Kidney epithelial cell (primary cell): ENCODE measurements at regions not wholly inside any gene's neighbourhood (a gene's known extent, or its start where the extent isn't known, plus 50 kb on each side); places are given as distances from the start of the nearest gene placed in this dataset.

Experiments used
- DNase-seq: peaks from one replicate; pipeline ENCODE4 v3.0.0-alpha.2; 2010; ENCODE audit warnings: low read depth
- H3K27me3 ChIP-seq: 2 replicates; pipeline ENCODE4 v1.6.0; 2011; ENCODE audit warnings: low read length; ENCODE audit not compliant: control insufficient read depth, insufficient read depth
- H3K36me3 ChIP-seq: 2 replicates; pipeline ENCODE4 v1.5.1; 2011; ENCODE audit warnings: low read length; ENCODE audit not compliant: control insufficient read depth, insufficient read depth
- H3K4me3 ChIP-seq: 2 replicates; pipeline ENCODE4 v1.5.1; 2011; ENCODE audit warnings: low read depth, mild to moderate bottlenecking, control low read depth, low read length
- TF ChIP-seq, protein P1 (sequence below): IDR thresholded peaks from 2 replicates; pipeline ENCODE4 v1.5.1; 2011; ENCODE audit warnings: mild to moderate bottlenecking, moderate library complexity, low read length, control low read depth, inconsistent platforms; ENCODE audit not compliant: insufficient read depth, poor library complexity, severe bottlenecking

DNA sequence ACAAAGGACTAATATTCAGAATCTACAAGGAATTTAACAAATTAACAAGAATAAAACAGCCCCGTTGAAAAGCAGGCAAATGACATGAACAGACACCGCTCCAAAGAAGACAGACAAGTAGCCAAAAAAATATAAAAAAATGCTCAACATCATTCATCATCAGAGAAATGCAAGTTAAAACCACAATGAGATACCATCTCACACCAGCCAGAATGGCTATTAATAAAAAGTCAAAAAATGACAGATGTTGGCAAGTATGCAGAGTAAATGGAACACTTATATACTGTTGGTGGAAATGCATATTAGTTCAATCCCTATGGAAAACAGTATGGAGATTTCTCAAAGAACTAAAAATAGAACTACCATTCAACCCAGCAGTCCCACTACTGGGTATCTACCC is 302.7 kb upstream of the RGMB start:
- Histone ChIP-seq H3K36me3 (no peaks in the 10 kb centered on the region), H3K27me3 (no peaks in the 10 kb centered on the region), H3K4me3 (no peak overlapping the region)
- TF ChIP-seq, protein P1, sequence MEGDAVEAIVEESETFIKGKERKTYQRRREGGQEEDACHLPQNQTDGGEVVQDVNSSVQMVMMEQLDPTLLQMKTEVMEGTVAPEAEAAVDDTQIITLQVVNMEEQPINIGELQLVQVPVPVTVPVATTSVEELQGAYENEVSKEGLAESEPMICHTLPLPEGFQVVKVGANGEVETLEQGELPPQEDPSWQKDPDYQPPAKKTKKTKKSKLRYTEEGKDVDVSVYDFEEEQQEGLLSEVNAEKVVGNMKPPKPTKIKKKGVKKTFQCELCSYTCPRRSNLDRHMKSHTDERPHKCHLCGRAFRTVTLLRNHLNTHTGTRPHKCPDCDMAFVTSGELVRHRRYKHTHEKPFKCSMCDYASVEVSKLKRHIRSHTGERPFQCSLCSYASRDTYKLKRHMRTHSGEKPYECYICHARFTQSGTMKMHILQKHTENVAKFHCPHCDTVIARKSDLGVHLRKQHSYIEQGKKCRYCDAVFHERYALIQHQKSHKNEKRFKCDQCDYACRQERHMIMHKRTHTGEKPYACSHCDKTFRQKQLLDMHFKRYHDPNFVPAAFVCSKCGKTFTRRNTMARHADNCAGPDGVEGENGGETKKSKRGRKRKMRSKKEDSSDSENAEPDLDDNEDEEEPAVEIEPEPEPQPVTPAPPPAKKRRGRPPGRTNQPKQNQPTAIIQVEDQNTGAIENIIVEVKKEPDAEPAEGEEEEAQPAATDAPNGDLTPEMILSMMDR, result no peak
- no peak for DNase-seq

DNA sequence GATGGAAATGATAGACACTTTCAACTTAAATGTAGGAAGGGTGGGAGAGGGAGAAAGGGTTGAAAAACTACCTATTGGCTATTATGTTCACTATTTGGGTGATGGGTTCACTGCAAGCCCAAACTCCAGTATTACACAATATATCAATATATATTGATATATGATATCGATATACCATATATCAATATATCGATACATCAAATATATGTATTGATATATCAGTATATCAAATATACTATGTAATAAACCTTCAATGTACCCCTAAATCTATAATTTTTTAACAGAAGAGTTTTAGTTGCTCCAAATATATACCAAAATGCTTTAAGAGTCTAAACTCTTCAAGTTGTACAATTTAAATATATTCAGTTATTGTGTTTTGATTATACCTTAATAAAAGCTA is 302.0 kb upstream of the RGMB start:
- TF ChIP-seq, protein P1, result no peak
- H3K4me3 ChIP-seq, result no peak overlapping the region
- DNase-seq, result no peak
- H3K36me3 ChIP-seq, result no peaks in the 10 kb centered on the region
- H3K27me3 ChIP-seq, result no peaks in the 10 kb centered on the region

DNA sequence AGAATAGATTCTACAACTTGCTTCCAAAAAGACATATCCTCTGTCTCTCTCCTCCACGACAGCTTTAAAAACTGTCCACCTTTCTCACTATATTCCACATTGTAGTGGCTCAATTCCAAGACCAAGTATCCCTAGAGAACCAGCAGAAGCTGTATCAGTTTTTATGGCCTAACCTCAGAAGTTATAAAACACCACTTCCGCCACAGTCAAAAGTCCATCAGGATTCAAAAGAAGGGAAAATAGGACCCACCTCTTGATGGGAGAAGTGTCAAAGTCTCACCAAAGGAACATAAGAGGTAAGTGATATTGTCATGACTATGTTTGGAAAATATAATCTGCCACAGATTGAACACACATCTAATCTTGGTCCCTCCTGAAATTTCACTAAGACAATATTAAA is 299.2 kb upstream of the RGMB start:
- TF ChIP-seq, protein P1, result no peak
- no peak for DNase-seq
- Histone ChIP-seq H3K4me3 (no peak overlapping the region), H3K27me3 (no peaks in the 10 kb centered on the region), H3K36me3 (no peaks in the 10 kb centered on the region)

DNA sequence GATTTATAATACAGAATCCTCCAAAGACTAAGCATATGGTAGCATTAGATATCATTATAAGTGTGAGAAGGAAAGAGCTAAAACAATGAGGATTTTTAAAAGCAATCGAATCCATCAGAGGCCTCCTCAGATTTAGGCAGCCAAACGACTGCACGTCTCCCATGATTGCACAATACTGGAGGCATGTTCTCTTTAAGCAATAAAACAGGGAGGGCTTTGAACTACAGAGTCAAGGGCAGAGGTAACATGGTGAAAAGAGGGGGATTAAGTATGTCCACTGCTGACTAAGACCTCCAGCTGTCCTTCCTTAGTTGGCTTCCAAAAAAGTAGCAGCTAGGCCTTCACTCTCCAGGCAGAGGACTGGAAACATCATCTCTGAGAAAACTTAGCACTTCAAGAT is 298.7 kb upstream of the RGMB start:
- no peaks in the 10 kb centered on the region for H3K27me3 ChIP-seq
- TF ChIP-seq, protein P1, result no peak
- no peak overlapping the region for H3K4me3 ChIP-seq
- H3K36me3 ChIP-seq, result no peaks in the 10 kb centered on the region
- no peak for DNase-seq

DNA sequence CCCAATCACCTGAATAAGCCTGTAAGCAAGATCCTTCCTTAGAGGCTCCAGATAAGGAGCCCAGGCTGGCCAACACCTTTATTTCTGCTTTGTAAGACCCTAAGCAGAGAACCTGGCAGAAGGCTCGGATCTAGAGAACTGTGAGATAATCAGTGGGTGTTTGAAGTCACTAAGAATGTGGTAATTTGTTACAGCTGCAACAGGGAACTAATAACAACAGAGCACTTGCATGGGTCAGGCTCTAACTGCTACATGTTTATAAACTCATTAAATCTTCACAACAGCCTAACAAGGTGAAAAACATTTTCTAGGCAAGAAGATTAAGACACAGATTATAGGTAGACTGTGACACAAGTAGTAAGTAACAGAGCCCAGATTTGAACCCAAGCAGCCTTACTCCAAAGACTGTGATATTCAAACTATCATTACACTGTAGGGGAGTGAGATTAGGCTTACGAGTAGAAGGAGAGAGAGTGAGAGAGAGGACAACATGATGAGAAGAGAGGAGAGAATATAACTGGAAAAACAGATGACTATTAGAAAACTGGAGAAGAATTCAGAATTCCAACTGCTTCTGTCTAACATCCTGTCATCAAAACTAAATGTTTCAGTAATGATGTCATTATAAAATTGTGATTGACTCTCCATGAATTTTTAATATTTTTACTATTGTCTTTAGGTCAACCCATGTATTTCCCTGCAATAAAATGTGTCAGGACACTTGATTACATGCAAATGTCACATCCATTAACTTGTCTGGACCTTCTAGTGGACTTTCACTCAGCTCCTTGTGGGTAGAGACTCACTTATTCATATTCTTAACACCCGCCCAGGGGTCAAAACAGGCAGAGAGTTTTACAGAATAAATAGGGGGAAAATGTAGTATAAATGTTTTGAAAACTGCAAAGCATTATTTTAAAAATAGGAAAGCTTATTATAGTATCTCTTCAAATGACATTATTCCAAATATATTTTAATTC is 290.9 kb upstream of the RGMB start:
- DNase-seq, result no peak
- TF ChIP-seq, protein P1, result no peak
- no peaks in the 10 kb centered on the region for H3K27me3 ChIP-seq
- H3K36me3 ChIP-seq, result no peaks in the 10 kb centered on the region
- no peak overlapping the region for H3K4me3 ChIP-seq
